Cerebellar cortex (tissue), 1 donor: ENCODE measurements at regions not wholly inside any gene's neighbourhood (a gene's known extent, or its start where the extent isn't known, plus 50 kb on each side); places are given as distances from the start of the nearest gene placed in this dataset.

Source experiments
- DNase-seq: peaks from one replicate; pipeline ENCODE4 v3.0.0-alpha.2; 2015; ENCODE audit warnings: low spot score

GRCh38 chr5:121735618-121736017, 116.1 kb upstream of the FTMT start:
- no peak for DNase-seq

- no peak for DNase-seq
Observed at GRCh38 chr5:121737120-121737519, 114.6 kb upstream of the FTMT start.

- no peak for DNase-seq
Observed at GRCh38 chr5:121741156-121741555, 110.5 kb upstream of the FTMT start.

- no peak for DNase-seq
Observed at GRCh38 chr5:121744577-121744976, 107.1 kb upstream of the FTMT start.

- DNase-seq, result no peak
Observed at GRCh38 chr5:121745407-121745806, 106.3 kb upstream of the FTMT start.

GRCh38 chr5:121746763-121747162, 104.9 kb upstream of the FTMT start:
- DNase-seq, result no peak

- DNase-seq, result no peak
Observed at GRCh38 chr5:121748686-121749085, 103.0 kb upstream of the FTMT start.

GRCh38 chr5:121752149-121752548, 99.5 kb upstream of the FTMT start:
- no peak for DNase-seq

GRCh38 chr5:121755266-121755665, 96.4 kb upstream of the FTMT start:
- DNase-seq, result no peak

- no peak for DNase-seq
Observed at GRCh38 chr5:121757753-121758152, 93.9 kb upstream of the FTMT start.

- DNase-seq, result no peak
Observed at GRCh38 chr5:121758615-121759014, 93.1 kb upstream of the FTMT start.

GRCh38 chr5:121762426-121762825, 89.3 kb upstream of the FTMT start:
- DNase-seq, result no peak

- DNase-seq, result no peak
Observed at GRCh38 chr5:121763665-121764064, 88.0 kb upstream of the FTMT start.

GRCh38 chr5:121780406-121780805, 71.3 kb upstream of the FTMT start:
- no peak for DNase-seq

- DNase-seq, result no peak
Observed at GRCh38 chr5:121783700-121784099, 68.0 kb upstream of the FTMT start.

- no peak for DNase-seq
Observed at GRCh38 chr5:121793791-121794190, 57.9 kb upstream of the FTMT start.

GRCh38 chr5:121795511-121795910, 56.2 kb upstream of the FTMT start:
- no peak for DNase-seq

- no peak for DNase-seq
Observed at GRCh38 chr5:121797681-121798518, 53.8 kb upstream of the FTMT start.
